ENCODE measurements at regions not wholly inside any gene's neighbourhood (a gene's known extent, or its start where the extent isn't known, plus 50 kb on each side); places are given as distances from the start of the nearest gene placed in this dataset.

DNA sequence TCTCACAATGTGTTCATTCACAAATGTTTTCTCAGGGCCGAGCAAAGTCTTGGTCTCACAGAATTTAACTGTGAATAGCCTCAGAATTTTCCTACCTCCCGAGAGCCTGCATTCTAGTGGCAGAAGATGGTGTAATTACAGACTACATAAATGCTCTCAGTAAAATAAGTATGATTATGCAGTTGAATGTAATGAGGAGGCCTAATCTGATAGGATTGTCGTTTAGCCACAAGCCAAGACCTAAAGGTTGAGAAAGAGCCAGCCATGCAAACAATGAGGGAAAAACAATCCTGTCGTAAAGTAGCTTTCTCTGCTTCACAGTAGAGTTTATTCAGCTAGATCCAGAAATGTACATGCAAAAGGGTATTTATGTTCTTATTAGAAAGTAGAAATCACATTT, 607.8 kb upstream of the B3GALT2 start:
- Histone ChIP-seq H3K27me3 (ENCODE audit: control insufficient read depth, insufficient read depth, low read length) (no peaks in the 10 kb centered on the region), H3K27ac (ENCODE audit: low read depth, low read length) (no peak overlapping the region), H3K36me3 (ENCODE audit: control insufficient read depth, insufficient read depth, low read length) (no peaks in the 10 kb centered on the region), H3K9ac (ENCODE audit: low read length) (no peak overlapping the region), H3K4me3 (ENCODE audit: low read length) (no peak overlapping the region), H3K4me1 (ENCODE audit: control insufficient read depth, insufficient read depth, low read length) (no peaks in the 10 kb centered on the region)

DNA sequence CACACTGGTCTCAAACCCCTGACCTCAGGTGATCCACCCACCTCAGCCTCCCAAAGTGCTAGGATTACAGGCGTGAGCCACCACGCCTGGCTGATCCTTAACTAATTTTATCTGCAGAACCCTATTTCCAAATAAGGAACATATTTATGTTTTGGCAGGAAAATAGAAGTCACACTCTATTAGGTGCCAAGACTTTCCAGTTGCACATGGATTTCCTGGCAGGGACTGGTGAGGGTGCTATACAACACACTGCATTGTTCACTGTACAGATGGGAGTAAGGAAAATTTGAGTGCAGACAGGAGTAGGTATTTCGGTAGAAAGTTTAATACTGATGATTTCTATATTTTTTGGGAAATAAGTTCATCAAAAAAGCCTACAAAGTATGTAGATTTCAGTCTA, 605.3 kb upstream of the B3GALT2 start:
- Histone ChIP-seq H3K27ac (ENCODE audit: low read depth, low read length) (no peak overlapping the region), H3K4me3 (ENCODE audit: low read length) (no peak overlapping the region), H3K36me3 (ENCODE audit: control insufficient read depth, insufficient read depth, low read length) (no peaks in the 10 kb centered on the region), H3K27me3 (ENCODE audit: control insufficient read depth, insufficient read depth, low read length) (no peaks in the 10 kb centered on the region), H3K9ac (ENCODE audit: low read length) (no peak overlapping the region), H3K4me1 (ENCODE audit: control insufficient read depth, insufficient read depth, low read length) (no peaks in the 10 kb centered on the region)

DNA sequence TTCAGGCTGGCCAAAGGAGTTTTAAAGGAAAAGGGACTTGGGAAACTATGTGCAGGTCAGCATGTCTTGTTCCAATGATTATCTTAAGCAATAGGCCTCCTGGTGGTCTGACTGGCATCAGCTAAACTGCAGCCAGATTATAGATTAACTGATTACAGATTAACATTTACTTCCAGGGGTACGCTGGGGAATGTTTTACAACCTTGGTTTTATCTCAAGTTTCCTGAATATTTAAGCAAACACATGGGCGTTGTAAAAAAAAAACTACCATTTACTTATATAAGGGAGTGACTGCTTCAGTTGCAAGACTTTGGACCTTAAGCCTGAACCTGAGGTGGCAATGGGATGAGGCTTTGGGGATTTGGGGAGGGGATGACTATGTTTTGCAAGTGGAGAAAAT, 600.6 kb upstream of the B3GALT2 start:
- no peaks in the 10 kb centered on the region for H3K4me1 ChIP-seq (ENCODE audit: control insufficient read depth, insufficient read depth, low read length)
- no peak overlapping the region for H3K9ac ChIP-seq (ENCODE audit: low read length)
- H3K4me3 ChIP-seq (ENCODE audit: low read length): no peak overlapping the region
- H3K36me3 ChIP-seq (ENCODE audit: control insufficient read depth, insufficient read depth, low read length): no peaks in the 10 kb centered on the region
- no peak overlapping the region for H3K27ac ChIP-seq (ENCODE audit: low read depth, low read length)
- H3K27me3 ChIP-seq (ENCODE audit: control insufficient read depth, insufficient read depth, low read length): no peaks in the 10 kb centered on the region

DNA sequence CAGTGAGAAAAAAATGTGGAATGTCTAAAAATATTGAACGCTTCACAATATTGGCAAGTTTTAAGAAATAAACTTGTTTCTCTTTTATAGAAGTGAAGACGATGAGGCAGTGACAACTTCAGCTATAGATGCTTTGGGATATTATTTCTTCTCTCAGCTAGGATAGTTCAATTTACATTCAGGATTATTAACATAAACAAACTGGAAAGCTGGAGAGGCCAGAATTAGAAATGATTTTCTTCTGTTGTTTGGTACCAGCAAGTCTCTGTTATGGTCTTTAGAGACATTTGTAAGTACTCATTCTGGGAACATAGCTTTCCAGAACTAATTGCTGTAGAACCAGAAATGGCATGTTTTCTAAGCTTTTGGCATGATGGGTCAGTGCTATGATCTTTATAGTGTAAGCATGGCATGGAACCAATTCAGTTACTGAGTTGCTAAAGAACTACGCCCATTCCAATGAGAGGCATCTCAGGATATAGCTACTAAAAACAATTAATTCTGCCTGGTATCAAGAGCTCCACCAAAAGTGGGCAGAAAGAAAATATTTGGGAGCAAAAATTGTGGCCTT, 599.5 kb upstream of the B3GALT2 start:
- H3K36me3 ChIP-seq (ENCODE audit: control insufficient read depth, insufficient read depth, low read length): no peaks in the 10 kb centered on the region
- no peak overlapping the region for H3K27ac ChIP-seq (ENCODE audit: low read depth, low read length)
- no peak overlapping the region for H3K4me3 ChIP-seq (ENCODE audit: low read length)
- H3K4me1 ChIP-seq (ENCODE audit: control insufficient read depth, insufficient read depth, low read length): no peaks in the 10 kb centered on the region
- H3K27me3 ChIP-seq (ENCODE audit: control insufficient read depth, insufficient read depth, low read length): no peaks in the 10 kb centered on the region
- H3K9ac ChIP-seq (ENCODE audit: low read length): no peak overlapping the region

DNA sequence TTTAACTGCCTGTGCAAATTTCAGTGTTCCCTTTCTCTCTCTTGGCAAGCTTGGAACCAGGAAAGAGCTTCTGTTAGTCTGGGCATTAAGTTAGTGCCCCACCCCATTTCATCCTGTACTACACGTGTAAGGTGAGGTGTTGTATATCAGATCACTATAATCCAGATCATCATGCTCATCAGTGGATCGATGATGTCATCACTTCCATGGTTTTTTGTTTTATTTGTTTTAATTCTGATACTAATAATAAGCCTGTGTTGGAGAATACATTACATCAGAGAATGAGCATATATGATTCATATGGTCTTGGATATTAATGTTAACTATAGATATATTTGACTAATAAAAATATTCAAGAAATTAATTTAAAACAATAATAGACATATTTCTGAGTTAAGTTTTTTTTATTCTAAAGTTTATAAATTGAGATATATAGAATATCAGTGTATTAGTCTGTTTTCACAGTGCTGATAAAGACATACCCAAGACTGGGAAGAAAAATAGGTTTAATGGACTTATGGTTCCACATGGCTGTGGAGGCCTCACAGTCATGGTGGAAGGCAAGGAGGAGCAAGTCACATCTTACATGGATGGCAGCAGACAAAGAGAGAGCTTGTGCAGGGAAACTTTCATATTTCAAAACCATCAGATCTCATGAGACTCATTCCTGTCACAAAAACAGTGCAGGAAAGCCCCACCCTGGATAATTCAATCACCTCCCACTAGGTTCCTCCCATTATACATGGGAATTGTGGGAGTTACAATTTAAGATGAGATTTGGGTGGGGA, 588.3 kb upstream of the B3GALT2 start:
- Histone ChIP-seq H3K4me3 (ENCODE audit: low read length) (no peak overlapping the region), H3K36me3 (ENCODE audit: control insufficient read depth, insufficient read depth, low read length) (no peaks in the 10 kb centered on the region), H3K27me3 (ENCODE audit: control insufficient read depth, insufficient read depth, low read length) (no peaks in the 10 kb centered on the region), H3K27ac (ENCODE audit: low read depth, low read length) (no peak overlapping the region), H3K4me1 (ENCODE audit: control insufficient read depth, insufficient read depth, low read length) (no peaks in the 10 kb centered on the region), H3K9ac (ENCODE audit: low read length) (no peak overlapping the region)

DNA sequence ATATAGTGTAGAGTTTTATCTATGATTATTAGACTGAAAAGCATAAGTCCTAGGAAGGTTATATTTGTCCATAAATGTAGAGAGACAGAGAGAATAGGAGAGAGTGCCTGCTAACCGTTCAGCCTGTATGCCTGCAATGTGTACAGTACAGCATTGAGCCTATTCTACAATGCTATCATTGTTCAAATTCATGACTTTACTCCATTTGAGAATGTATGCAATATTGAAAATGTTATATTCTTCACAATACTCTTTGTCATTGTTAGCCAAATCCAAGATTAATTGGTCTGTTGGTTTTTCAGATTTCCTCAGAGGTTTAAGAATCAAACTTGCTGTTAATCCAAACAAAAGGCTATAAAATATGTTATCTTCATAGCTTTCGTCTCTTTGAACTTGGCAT, 585.2 kb upstream of the B3GALT2 start:
- H3K9ac ChIP-seq (ENCODE audit: low read length): no peak overlapping the region
- no peaks in the 10 kb centered on the region for H3K4me1 ChIP-seq (ENCODE audit: control insufficient read depth, insufficient read depth, low read length)
- H3K27me3 ChIP-seq (ENCODE audit: control insufficient read depth, insufficient read depth, low read length): no peaks in the 10 kb centered on the region
- no peak overlapping the region for H3K4me3 ChIP-seq (ENCODE audit: low read length)
- no peaks in the 10 kb centered on the region for H3K36me3 ChIP-seq (ENCODE audit: control insufficient read depth, insufficient read depth, low read length)
- H3K27ac ChIP-seq (ENCODE audit: low read depth, low read length): no peak overlapping the region

DNA sequence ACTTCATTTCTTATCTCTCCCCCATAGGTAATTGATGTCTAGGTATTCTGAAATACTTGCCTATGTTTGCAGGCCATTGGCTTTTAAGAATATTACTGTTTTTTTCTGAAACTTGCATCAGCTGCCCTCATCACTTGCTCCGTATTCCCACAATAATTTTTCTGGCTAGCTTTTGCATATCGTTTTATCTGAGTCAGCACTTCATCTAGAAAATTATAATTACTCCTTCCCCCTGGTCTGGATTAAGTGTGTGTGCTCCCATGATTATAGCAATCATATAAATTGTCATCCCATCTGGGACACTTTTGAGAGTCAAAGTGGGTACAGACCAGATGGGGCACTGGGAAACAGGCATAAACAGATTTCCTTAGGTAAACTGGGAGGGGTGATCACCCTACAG, 583.2 kb upstream of the B3GALT2 start:
- Histone ChIP-seq H3K36me3 (ENCODE audit: control insufficient read depth, insufficient read depth, low read length) (no peaks in the 10 kb centered on the region), H3K27ac (ENCODE audit: low read depth, low read length) (no peak overlapping the region), H3K4me1 (ENCODE audit: control insufficient read depth, insufficient read depth, low read length) (no peaks in the 10 kb centered on the region), H3K27me3 (ENCODE audit: control insufficient read depth, insufficient read depth, low read length) (no peaks in the 10 kb centered on the region), H3K9ac (ENCODE audit: low read length) (no peak overlapping the region), H3K4me3 (ENCODE audit: low read length) (no peak overlapping the region)

DNA sequence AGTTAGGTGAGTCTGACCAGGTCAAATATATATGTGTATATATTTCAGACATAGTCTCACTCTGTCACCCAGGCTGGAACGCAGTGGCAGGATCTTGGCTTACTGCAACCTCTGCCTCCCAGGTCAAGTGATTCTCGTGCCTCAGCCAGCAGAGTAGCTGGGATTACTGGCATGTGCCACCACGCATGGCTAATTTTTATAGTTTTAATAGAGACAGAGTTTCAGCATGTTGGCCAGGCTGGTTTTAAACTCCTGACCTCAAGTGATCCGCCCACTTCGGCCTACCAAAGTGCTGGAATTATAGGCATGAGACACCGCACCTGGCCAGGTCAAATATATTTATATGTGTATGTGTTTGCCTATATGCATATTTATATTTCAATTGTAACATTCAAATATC, 581.5 kb upstream of the B3GALT2 start:
- Histone ChIP-seq H3K36me3 (ENCODE audit: control insufficient read depth, insufficient read depth, low read length) (no peaks in the 10 kb centered on the region), H3K27ac (ENCODE audit: low read depth, low read length) (no peak overlapping the region), H3K4me1 (ENCODE audit: control insufficient read depth, insufficient read depth, low read length) (no peaks in the 10 kb centered on the region), H3K27me3 (ENCODE audit: control insufficient read depth, insufficient read depth, low read length) (no peaks in the 10 kb centered on the region), H3K4me3 (ENCODE audit: low read length) (no peak overlapping the region), H3K9ac (ENCODE audit: low read length) (no peak overlapping the region)

DNA sequence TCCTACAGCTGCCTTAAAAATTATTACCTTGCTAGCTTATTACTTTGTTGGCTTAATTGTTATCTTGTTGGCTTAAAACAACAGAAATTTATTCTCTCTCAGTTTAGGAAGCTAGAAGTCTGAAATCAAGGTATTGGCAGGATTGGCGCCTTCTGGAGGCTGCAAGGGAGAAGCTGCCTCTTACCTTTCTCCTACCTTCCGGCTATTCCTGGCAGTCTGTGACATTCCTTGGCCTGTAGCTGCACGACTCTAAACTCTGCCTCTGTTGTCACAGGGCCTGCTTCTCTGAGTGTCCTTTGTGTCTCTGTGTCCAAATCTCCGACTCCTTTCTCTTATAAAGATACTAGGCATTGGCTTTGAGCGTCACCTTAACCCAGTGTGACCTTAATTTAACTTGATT, 579.9 kb upstream of the B3GALT2 start:
- no peak overlapping the region for H3K4me3 ChIP-seq (ENCODE audit: low read length)
- no peak overlapping the region for H3K27ac ChIP-seq (ENCODE audit: low read depth, low read length)
- H3K27me3 ChIP-seq (ENCODE audit: control insufficient read depth, insufficient read depth, low read length): no peaks in the 10 kb centered on the region
- no peak overlapping the region for H3K9ac ChIP-seq (ENCODE audit: low read length)
- H3K4me1 ChIP-seq (ENCODE audit: control insufficient read depth, insufficient read depth, low read length): no peaks in the 10 kb centered on the region
- H3K36me3 ChIP-seq (ENCODE audit: control insufficient read depth, insufficient read depth, low read length): no peaks in the 10 kb centered on the region

DNA sequence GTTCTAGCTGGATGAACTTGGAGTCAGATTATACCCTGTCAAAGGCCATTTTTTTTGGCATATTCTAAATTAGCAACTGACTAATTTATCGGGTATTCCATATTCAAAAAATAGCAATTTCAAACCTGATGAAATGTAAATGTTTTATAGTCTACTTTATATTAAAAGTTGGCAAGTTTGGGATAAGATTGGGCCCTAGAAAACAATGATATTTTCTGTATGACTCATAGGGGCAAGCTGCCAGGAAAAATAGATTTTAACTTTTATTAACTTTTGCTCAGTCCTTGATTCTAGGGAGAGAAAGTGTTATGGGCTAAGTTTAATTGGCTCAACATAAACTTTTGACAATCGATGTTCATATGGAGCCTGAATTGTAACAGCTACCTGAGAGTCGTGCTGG, 576.9 kb upstream of the B3GALT2 start:
- Histone ChIP-seq H3K4me1 (ENCODE audit: control insufficient read depth, insufficient read depth, low read length) (no peaks in the 10 kb centered on the region), H3K27me3 (ENCODE audit: control insufficient read depth, insufficient read depth, low read length) (no peaks in the 10 kb centered on the region), H3K27ac (ENCODE audit: low read depth, low read length) (no peak overlapping the region), H3K4me3 (ENCODE audit: low read length) (no peak overlapping the region), H3K36me3 (ENCODE audit: control insufficient read depth, insufficient read depth, low read length) (no peaks in the 10 kb centered on the region), H3K9ac (ENCODE audit: low read length) (no peak overlapping the region)

DNA sequence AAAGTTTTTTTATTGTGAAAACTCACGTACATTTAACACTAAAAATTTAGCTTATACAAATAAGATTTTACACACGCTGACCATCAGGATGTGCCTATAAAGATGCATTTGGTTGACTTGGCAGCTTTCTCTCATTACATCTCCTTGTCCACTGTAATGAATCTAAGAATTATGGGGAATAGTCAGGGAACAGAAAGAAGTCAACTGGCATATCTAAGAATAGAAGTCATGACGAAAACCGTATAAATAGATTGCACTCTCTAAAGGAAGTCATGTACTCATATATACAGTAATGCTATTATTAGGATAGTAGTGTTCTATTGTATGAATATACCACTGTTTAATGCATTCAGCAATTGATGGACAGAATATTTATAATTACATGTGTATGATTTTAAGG, 575.8 kb upstream of the B3GALT2 start:
- Histone ChIP-seq H3K9ac (ENCODE audit: low read length) (no peak overlapping the region), H3K27me3 (ENCODE audit: control insufficient read depth, insufficient read depth, low read length) (no peaks in the 10 kb centered on the region), H3K36me3 (ENCODE audit: control insufficient read depth, insufficient read depth, low read length) (no peaks in the 10 kb centered on the region), H3K4me1 (ENCODE audit: control insufficient read depth, insufficient read depth, low read length) (no peaks in the 10 kb centered on the region), H3K27ac (ENCODE audit: low read depth, low read length) (no peak overlapping the region), H3K4me3 (ENCODE audit: low read length) (no peak overlapping the region)

DNA sequence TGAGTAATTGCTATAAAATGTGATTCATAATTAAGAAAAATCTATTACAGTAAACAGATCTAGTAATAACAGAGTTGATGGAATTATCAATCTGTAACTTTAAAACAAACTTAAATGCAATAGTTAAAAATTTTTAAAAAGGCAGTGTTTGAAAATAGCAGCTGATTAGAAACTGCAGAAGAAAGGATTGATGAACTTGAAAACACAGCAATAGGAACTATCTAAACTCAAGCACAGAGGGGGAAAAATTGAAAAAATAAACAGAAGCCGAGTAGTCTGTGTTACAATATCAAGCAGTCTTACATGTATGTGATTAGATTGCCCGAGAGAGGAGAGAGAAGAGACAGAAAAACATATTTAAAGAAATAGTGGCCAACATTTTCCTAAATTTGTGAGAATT, 569.0 kb upstream of the B3GALT2 start:
- Histone ChIP-seq H3K4me3 (ENCODE audit: low read length) (no peak overlapping the region), H3K36me3 (ENCODE audit: control insufficient read depth, insufficient read depth, low read length) (no peaks in the 10 kb centered on the region), H3K4me1 (ENCODE audit: control insufficient read depth, insufficient read depth, low read length) (no peaks in the 10 kb centered on the region)

DNA sequence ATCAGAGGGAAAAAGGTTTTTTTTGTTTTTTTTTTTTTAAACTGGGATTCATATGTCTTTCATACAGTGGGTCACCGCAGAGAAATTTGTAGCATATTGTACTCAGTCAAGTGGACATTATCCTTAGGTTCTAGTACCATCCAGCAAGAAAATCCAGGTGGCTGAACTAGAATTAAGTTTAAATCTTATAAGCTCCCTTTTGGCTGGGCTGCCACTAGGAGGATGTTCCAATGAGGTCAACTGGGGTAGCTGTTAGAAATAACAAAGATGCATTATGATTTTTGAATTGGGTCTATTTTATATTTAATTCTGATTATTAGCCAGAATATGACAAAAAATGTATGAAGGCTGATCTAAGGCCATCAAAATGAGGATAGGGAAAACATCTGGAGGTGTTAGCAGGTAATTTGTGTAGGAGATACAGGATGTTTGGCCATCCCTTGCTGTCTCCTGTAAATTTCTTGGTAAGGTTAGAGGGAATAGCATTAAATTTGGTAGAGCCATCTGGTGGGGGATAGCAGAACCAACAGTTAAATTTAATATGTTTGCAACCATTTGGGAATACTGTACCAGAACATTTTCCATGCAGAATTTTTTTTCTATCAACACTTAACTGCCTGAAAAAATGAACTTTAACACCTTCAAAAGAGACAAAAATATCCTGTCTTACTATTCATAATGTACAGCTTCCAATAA, 568.5 kb upstream of the B3GALT2 start:
- H3K27me3 ChIP-seq (ENCODE audit: control insufficient read depth, insufficient read depth, low read length): no peaks in the 10 kb centered on the region
- no peak overlapping the region for H3K27ac ChIP-seq (ENCODE audit: low read depth, low read length)
- no peak overlapping the region for H3K4me3 ChIP-seq (ENCODE audit: low read length)
- H3K36me3 ChIP-seq (ENCODE audit: control insufficient read depth, insufficient read depth, low read length): no peaks in the 10 kb centered on the region
- H3K4me1 ChIP-seq (ENCODE audit: control insufficient read depth, insufficient read depth, low read length): no peaks in the 10 kb centered on the region
- H3K9ac ChIP-seq (ENCODE audit: low read length): no peak overlapping the region

More for the DNA sequence above, 569.0 kb upstream of the B3GALT2 start:
- H3K27me3 ChIP-seq (ENCODE audit: control insufficient read depth, insufficient read depth, low read length): no peaks in the 10 kb centered on the region
- no peak overlapping the region for H3K27ac ChIP-seq (ENCODE audit: low read depth, low read length)
- H3K9ac ChIP-seq (ENCODE audit: low read length): no peak overlapping the region
